GM23338 (cell line): ENCODE measurements at regions not wholly inside any gene's neighbourhood (a gene's known extent, or its start where the extent isn't known, plus 50 kb on each side); places are given as distances from the start of the nearest gene placed in this dataset.

Experiments
- CREB1 ChIP-seq: fragments of 250-450 bp; sonication (Bioruptor Pico); IDR thresholded peaks from 2 replicates; pipeline ENCODE4 v1.5.0; 2020; ENCODE audit warnings: low read depth, mild to moderate bottlenecking, moderate library complexity
- CTCF ChIP-seq, 2 experiments: fragments of 200-600 bp in 1 of 2; sonication (generic) in 1 of 2; conservative IDR thresholded peaks; 2 replicates each; pipeline versions ENCODE4 v1.5.1 to v1.6.1; 2016 to 2017; ENCODE audit warnings: antibody characterized with exemption in 2 of 2, low read depth in 2 of 2, mild to moderate bottlenecking in 2 of 2, moderate library complexity in 1 of 2
- EZH2 ChIP-seq: fragments of 200-600 bp; sonication (generic); IDR thresholded peaks from one replicate; pipeline ENCODE4 v1.8.0; 2017; ENCODE audit warnings: antibody characterized with exemption, mild to moderate bottlenecking, low read depth; ENCODE audit not compliant: unreplicated experiment
- EZH2phosphoT487 ChIP-seq: fragments of 200-600 bp; sonication (generic); IDR thresholded peaks from one replicate; pipeline ENCODE4 v1.8.1; 2018; ENCODE audit warnings: antibody characterized with exemption; ENCODE audit not compliant: unreplicated experiment
- JUNB ChIP-seq: IDR thresholded peaks from one replicate; pipeline ENCODE4 v1.6.1; 2016; ENCODE audit warnings: antibody characterized with exemption; ENCODE audit not compliant: unreplicated experiment
- NANOG ChIP-seq: IDR thresholded peaks from 2 replicates; pipeline ENCODE4 v1.6.1; 2016; ENCODE audit warnings: antibody characterized with exemption, borderline replicate concordance
- POLR2AphosphoS5 ChIP-seq: IDR thresholded peaks from 2 replicates; pipeline ENCODE4 v1.6.1; 2016; ENCODE audit warnings: antibody characterized with exemption, low read depth
- REST ChIP-seq: IDR thresholded peaks from one replicate; pipeline ENCODE4 v1.6.1; 2018; ENCODE audit warnings: antibody characterized with exemption; ENCODE audit not compliant: unreplicated experiment
- ZNF114 ChIP-seq: fragments of 250-450 bp; sonication (Bioruptor Pico); IDR thresholded peaks from 2 replicates; pipeline ENCODE4 v1.5.0; 2020; ENCODE audit warnings: mild to moderate bottlenecking, moderate library complexity

- no peak for TF ChIP-seq CTCF (conservative IDR thresholded peaks at IDR 0.05; ENCODE audit: low read depth in 2 of 2)
- no peak for TF ChIP-seq EZH2
- no peak for TF ChIP-seq POLR2AphosphoS5
- no peak for TF ChIP-seq CREB1 (CRISPR knock-in tag)
- no peak for TF ChIP-seq REST
- no peak for TF ChIP-seq ZNF114 (CRISPR knock-in tag)
- no peak for TF ChIP-seq JUNB
- TF ChIP-seq EZH2phosphoT487, result no peak
- no peak for TF ChIP-seq NANOG
Measured at GRCh38 chr16:49103298-49103697, 178.3 kb downstream of the CBLN1 start.
